GM19463 (cell line): ENCODE measurements at regions not wholly inside any gene's neighbourhood (a gene's known extent, or its start where the extent isn't known, plus 50 kb on each side); places are given as distances from the start of the nearest gene placed in this dataset.
A peak's percentile ranks its signal among the peaks of the same experiment; 100 is the strongest.

Experiments
- ATAC-seq: cut with Tn5 transposase; IDR thresholded peaks from one replicate; pipeline ENCODE4 v1.9.1; 2021; ENCODE audit warnings: mild to moderate bottlenecking, moderate library complexity; ENCODE audit not compliant: unreplicated experiment

DNA sequence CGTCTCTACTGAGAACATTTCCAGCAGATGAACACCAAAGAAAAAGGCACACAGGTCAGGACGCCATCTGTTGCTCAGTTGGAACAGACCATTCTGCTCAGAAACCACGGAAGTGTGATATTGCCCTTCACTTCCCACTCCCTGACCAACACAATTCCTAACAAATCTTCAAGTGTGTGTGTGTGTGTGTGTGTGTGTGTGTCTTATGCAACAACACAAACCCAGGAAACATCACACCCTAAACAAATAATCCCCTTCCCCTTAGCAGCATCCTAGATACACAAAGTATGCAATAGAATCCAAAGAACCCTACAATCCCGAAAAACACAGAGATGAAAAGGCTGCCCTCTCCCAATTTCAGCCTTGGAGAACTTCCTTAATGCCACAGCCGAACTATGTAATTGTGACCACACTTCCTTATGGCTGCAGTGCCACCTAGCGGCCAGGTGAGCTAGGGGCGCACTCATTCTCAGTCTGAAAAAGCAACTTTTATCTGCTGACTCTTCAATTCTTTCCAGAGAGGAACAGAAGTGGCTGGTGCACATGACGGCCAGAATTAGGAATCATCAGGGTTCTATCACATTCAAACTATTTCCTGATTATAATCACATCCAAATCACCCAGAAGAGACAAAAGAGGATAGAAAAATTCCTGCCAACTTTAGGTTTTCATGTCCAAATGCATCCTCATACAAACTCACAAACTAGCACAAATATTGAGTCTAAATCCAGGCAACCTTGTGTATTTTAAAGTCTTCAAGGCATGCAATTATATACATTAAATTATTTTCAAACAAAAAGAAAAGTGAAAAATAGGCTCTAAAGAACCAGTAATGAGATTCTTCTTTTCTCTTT is 164.9 kb downstream of the DHX15 start:
- peak; percentile 91 for ATAC-seq

- no peak for ATAC-seq
Measured at GRCh38 chr4:24417206-24417605, 167.1 kb downstream of the DHX15 start.

DNA sequence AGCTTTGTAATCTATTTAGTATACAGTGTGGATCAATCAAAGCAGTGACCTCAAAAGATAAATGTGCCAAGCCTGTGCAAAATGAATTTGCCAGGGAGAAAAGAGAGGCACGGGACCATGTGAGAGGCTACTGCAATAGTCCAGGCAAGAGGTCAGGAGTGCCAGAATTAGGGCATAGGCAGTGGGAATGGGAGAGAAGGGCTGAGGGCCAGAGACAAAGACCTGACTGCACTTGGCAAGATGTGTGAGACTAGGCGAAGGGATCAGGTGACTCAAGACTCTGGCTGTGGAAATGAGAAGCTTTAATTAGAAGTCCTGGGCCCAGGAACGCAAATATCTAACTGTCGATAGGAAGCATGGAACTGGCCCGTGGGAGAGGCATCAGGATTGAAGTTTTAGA is 168.1 kb downstream of the DHX15 start:
- no peak for ATAC-seq

GRCh38 chr4:24413311-24413784 is 171.0 kb downstream of the DHX15 start:
- no peak for ATAC-seq

DNA sequence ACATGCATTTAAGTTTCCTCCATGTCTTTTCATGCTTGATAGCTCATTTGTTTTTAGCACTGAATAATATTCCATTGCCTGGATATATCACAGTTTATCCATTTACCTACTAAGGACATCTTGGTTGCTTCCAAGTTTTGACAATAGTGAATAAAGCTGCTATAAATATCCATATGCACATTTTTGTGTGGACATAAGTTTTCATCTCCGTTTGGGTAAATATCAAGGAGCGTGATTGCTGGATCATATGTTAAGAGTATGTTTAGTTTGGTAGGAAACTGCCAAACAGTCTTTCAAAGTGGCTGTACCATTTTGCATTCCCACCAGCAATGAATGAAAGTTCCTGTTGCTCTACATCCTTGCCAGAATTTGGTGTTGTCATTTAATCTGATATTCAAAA is 172.5 kb downstream of the DHX15 start:
- no peak for ATAC-seq

DNA sequence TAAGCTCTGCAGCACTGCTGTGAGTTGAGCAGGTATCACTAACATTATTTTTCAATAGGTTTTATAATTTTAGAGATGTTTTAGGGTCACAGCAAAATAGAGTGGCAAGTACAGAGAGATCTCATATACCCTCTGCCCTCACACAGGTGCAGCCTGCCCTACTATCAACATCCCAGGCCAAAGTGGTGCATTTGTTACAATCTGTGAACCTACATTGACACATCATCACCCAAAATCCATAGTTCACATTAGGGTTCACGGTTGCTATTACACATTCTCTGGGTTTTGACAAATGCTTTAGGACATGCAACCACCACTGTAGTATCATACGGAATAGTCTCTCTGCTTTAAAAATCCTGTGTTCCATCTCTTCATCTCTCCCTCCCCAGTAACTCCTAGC is 173.1 kb downstream of the DHX15 start:
- ATAC-seq, result no peak

- no peak for ATAC-seq
Measured at GRCh38 chr4:24408640-24409039, 175.7 kb downstream of the DHX15 start.

DNA sequence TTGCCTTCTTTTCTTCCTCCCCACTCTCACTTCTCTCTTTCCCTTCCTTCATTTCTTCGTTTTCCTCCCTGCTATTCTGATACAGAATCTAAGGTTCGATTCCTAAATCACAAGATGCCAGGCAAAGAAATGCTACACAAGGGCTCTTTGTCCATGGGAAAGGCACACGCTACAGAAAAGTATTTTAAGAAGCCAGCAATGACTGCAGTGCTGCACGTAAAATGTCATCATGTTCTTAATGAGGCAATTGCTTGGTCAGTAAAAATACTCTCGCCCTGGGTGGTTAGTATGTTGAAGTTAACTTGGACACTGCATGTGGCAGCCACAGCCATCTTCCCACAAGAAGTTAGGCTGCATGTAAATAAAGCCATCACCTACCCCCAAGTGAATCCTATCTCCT is 178.4 kb downstream of the DHX15 start:
- no peak for ATAC-seq

DNA sequence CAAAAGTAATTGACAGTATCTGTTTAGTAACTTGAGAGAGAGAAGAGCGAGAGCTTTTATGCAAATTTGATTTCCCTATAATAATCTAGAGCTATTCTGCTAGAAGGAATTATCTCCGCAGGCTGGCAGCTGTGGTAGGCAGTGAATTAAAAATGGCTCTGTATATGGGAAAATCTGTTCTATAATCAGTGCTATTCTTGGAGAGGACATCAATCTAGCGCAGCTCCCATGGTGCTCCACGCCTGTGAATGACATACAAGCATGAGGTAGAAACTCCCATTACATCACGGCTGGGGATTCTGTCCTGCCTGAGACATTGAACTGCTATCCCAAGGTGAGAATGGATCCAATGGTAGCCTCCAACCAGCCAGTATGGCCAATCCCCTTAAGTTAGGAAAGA is 179.0 kb downstream of the DHX15 start:
- ATAC-seq, result no peak

- ATAC-seq, result no peak
Measured at GRCh38 chr4:24404281-24404680, 180.1 kb downstream of the DHX15 start.

- ATAC-seq, result no peak
Measured at GRCh38 chr4:24403265-24403664, 181.1 kb downstream of the DHX15 start.

- ATAC-seq, result no peak
Measured at GRCh38 chr4:24400537-24400936, 183.8 kb downstream of the DHX15 start.

DNA sequence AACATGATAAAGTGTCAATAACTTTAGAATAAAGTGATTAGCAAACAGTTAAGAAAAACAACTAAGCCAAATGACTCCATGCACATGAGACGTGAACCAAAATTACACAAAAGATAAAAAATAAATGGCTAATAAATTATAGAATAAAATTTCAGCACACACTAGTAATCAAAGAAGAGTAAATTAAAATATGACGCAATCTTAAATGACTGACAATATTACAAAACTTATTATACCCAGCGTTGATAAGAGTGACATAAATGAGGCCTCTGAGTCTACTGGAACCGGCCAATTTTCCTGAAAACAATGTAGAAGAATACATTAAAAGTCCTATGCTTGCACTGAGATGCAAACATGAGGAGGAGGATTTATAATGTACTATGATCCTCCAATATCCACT is 187.4 kb downstream of the DHX15 start:
- no peak for ATAC-seq

DNA sequence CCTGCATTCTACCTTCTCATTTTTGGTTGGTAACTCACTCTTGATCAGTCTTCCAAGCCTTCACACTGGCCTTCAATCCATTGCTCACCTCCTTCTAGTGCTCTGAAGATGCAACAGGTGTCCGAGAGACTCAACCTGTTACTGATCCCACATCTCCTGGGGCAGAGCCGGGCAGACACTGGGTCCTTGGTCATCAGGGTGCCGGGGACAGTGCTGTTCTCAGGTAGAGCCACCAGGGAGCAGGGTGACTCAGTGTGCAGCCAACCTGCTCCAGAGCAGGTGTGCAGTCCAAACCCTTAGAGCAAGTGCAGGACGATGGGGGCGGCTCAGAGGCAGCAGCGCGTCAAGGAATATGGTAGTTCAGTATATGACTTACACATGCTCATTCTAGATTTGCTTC is 188.4 kb downstream of the DHX15 start:
- ATAC-seq, result no peak

DNA sequence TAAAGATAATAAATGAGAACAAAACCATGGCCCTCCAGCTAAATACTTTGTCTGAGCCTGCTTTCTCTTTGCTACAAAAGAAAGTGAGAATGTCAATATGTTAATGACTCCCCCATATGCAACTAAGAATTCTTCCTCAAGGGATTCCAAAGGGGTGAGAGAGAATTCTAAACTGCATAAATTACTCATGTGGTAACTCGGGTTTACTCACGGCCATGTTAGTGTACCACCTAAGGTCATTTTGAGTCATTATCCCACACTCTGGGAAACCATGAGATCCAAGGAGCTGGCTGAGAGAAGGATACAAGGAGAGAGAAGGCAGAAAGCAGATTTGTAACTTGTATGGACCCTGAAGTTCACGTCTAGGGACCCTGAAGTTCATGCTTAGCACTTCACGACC is 190.3 kb downstream of the DHX15 start:
- no peak for ATAC-seq

GRCh38 chr4:24392613-24393012 is 191.7 kb downstream of the DHX15 start:
- no peak for ATAC-seq

DNA sequence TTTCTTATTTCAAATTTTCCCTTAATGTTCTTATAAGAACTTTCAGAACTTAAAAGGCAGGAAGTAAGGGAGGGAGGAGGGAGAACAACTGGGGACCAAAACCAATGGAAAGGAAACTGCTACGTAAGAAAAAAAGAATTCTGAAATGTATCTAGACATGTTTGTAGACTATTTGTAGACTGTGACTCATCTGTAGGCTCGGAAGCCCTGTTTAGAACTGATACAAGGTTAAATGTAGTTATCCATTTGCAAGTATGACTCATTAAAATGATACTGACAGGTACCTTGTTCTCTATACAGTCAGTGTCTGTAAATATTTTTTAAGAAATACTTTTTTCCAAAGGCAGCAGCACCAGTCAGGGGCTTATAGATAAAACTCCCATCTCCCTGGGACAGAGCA is 202.0 kb downstream of the DHX15 start:
- peak; percentile 99 for ATAC-seq

DNA sequence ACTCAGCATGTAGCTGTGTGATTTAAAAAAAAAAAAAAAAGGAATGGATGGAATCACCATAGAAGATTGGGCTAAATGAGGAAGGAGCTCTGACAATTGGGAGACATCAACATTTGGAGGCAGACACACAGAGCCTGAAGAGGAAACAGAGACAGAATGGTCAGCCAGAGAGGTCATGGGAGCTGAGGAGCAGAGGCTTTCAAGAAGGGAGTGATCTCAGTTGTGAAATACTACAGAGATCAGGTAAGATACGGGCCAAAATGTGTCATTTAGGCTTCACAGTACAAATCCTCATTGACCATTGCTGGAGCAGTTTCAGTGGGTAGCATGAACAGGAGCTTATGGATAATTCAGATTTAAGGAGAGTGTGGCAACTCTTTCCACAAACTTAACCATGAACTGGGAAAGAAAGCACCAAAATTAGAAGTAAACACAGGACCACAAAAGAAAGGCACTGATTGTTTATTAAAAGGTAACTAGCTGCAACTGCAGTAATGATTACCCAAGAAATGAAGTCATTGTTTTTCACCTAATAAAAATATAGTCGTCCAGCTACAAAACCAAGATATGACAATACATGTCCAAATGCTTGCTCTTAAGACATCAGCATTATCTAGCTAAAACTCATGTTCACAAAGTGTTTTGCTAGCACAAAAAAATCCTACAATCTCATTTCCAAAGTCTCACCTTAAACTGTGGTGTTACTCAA is 203.2 kb downstream of the DHX15 start:
- no peak for ATAC-seq

- no peak for ATAC-seq
Measured at GRCh38 chr4:24373704-24374103, 210.7 kb downstream of the DHX15 start.

DNA sequence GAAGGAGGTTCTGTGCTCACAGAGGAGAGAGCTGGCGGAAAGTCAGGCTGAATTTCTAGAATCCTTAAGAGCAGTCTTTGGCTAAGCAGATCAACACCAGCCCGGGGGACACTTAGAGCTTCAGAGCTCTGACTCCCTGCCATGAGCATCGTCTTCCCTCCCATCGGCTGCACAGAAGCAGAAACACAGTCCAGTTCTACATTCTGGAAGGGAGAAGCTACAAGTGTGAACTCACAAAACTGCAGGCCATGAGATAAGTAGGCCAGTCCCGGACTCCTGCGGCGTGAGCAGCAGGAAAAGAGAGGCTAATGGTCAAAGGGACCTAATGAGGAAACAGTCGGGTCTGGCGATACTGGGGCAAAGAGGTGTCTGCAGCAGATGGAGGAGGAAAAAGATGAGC is 211.5 kb downstream of the DHX15 start:
- no peak for ATAC-seq

DNA sequence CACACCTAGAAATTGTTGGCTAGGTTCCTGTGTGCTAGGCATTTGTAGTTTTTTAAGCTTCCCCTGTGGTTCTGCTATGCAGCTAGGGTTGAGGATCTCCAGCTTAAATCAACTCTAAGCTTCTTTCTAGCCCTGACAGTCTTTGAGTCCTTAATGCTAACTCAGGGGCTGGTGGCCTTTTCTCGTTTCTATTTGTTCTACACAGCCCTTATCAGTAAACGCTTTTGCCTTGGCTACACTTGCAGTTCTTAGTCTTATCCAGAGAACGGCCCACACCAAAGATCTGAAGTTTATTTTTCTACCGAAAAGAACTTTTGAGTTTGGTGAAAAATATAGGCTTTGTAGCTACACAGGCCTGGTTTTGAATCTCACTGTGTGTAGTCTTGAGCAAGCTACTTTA is 212.0 kb downstream of the DHX15 start:
- no peak for ATAC-seq

DNA sequence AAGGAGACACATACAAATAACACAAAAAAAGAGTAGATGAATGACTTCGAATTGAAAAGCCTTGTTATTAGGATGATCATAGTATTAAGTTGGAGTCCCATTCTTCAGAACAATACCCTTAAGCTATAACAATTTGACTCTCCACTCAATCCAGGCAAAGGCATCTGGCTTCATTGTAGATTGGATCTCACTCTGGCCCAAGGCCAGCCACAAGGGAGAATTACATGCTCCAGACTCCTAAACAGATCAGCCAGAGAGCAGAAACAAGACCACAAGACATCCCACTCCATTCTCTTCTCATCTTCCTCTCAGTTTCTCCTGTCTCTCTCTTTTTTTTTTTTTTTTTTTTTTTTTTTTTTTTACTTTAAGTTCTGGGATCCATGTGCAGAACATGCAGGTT is 213.9 kb downstream of the DHX15 start:
- no peak for ATAC-seq
